Adrenal gland (tissue), 5 donors: ENCODE measurements at regions not wholly inside any gene's neighbourhood (a gene's known extent, or its start where the extent isn't known, plus 50 kb on each side); places are given as distances from the start of the nearest gene placed in this dataset.

ENCODE experiments used
- POLR2A ChIP-seq, 2 donors: fragments of 450-650 bp; IDR thresholded peaks; one replicate each; pipeline ENCODE4 v1.6.1; 2017; ENCODE audit warnings: antibody characterized with exemption in 2 of 2, mild to moderate bottlenecking in 2 of 2, moderate library complexity in 1 of 2
- TF ChIP-seq, protein P1 (sequence below), 6 experiments: fragments of 450-650 bp in 4 of 6; fragments of 200-600 bp in 2 of 6; sonication (generic) in 1 of 6; IDR thresholded peaks; 1 replicate in 5 of 6; 2 replicates in 1 of 6; pipeline versions ENCODE4 v1.5.1 to v1.8.0; 2016 to 2021; ENCODE audit warnings: antibody characterized with exemption in 6 of 6, mild to moderate bottlenecking in 2 of 6, moderate library complexity in 1 of 6
- donor health status: DM: no; HTN: no; CAD: no.

DNA sequence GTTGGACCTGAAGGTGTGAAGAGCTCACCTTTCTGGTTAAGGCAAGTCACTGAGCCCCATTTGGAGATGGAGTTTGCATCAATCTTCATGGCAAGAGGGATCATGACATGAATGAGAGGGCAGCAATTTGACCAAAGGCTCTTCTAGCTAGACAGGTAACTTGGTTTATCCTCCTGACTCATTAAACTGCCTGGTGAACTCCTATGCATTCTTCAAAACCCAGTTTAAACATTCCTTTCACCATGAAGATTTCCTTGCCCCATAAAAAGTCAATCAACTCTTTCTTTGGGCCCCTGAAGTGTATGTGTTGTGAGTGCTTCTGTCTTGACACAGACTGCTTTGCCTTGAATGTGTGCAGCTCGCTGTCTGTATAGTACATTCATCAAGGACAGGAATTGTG, 120.0 kb upstream of the FOXF1 start:
- TF ChIP-seq, protein P1, sequence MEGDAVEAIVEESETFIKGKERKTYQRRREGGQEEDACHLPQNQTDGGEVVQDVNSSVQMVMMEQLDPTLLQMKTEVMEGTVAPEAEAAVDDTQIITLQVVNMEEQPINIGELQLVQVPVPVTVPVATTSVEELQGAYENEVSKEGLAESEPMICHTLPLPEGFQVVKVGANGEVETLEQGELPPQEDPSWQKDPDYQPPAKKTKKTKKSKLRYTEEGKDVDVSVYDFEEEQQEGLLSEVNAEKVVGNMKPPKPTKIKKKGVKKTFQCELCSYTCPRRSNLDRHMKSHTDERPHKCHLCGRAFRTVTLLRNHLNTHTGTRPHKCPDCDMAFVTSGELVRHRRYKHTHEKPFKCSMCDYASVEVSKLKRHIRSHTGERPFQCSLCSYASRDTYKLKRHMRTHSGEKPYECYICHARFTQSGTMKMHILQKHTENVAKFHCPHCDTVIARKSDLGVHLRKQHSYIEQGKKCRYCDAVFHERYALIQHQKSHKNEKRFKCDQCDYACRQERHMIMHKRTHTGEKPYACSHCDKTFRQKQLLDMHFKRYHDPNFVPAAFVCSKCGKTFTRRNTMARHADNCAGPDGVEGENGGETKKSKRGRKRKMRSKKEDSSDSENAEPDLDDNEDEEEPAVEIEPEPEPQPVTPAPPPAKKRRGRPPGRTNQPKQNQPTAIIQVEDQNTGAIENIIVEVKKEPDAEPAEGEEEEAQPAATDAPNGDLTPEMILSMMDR (IDR thresholded peaks at IDR 0.05), result no peak
- TF ChIP-seq POLR2A (IDR thresholded peaks at IDR 0.05), result no peak
